IPS DF 19.7 (cell line): ENCODE measurements at regions not wholly inside any gene's neighbourhood (a gene's known extent, or its start where the extent isn't known, plus 50 kb on each side); places are given as distances from the start of the nearest gene placed in this dataset.
"Not testable (repeated sequence)": the region's sequence is repeated elsewhere in the genome, so short reads cannot be mapped to it uniquely, and the experiment has no call there.

Source experiments
- DNase-seq: peaks from one replicate; pipeline ENCODE4 v3.0.0-alpha.2; 2013; ENCODE audit warnings: low read depth, low spot score

DNA sequence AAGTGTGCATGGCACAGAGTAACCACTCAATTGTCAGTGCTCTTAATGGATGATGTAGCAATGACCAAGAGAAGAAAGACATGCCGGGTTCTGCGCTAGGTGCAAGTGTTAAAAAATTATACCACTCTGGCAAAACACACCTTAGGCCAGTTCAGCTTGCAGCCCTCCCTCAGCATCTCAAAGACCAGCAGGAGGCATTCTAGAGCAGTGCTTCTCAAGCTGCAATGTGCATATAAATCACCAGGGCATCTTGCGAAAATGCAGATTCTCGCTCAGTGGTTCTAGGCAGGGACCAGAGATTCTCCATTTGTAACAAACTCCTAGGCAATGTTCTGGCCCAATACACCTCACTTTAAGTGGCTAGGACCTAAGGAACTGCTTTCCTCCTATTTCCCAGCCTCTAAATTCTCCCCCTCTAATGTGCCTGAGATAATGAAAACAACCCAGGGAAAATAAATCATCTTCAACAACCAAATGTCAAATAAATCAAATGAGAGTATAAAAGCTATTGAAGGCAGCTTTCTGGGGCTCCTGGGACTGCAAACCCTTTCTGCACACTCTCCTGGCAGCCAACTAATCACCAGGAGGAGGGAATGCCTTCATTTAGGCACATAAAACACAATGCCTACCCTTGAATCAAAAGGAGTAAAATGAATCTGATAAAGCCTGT, 337.2 kb upstream of the API5 start:
- DNase-seq = peak; percentile 15

DNA sequence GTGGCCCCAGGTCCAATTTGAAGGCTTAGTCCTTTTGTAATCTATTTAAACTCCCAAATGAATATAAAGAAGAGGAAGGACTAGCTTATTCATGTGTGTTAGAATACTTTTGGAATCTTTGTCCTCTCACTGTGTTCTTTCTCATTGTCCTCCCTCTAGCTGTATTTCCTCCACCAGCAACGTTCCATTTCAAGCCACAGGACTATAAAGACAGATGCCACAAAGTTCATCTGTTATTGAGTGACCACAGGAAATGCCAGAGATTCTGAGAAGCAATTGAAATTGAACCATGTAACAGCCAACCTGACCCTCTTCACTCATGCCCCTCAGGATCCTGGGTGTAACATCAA, 336.6 kb upstream of the API5 start:
- DNase-seq = no peak

DNA sequence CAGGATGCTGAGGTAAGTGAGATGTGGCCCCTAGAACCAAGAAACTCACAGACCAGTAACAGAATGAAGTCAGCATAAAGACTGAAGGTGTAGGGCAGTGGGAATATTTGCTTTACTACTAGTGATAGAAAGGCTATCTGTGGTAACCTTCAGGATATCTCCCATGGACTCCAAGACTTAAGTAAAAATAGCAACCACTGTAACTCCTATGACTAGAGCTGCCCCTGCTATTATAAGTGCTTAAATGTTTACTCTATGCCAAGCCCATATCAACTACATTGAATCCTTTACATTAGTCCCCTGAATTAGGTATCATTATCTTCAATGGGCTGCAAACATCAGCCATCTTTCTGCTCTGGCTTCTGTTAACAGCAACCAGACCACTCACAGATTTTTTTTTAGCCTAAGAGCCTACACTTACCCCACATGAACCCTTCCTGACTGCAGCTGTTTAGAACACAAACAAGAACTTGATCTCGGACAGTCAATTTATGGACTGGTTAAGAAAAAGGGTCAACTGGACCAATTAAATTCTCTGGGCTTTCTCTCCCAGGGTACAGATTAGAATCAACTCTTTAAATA, 335.1 kb upstream of the API5 start:
- DNase-seq = no peak

GRCh38 chr11:42992594-42992993, 319.2 kb upstream of the API5 start:
- DNase-seq = no peak

GRCh38 chr11:42996421-42997307, 315.1 kb upstream of the API5 start:
- no peak for DNase-seq

- not testable (repeated sequence) for DNase-seq
These were observed 306.9 kb upstream of the API5 start for GRCh38 chr11:43004879-43005278.

- no peak for DNase-seq
These were observed 301.8 kb upstream of the API5 start for GRCh38 chr11:43010042-43010441.

DNA sequence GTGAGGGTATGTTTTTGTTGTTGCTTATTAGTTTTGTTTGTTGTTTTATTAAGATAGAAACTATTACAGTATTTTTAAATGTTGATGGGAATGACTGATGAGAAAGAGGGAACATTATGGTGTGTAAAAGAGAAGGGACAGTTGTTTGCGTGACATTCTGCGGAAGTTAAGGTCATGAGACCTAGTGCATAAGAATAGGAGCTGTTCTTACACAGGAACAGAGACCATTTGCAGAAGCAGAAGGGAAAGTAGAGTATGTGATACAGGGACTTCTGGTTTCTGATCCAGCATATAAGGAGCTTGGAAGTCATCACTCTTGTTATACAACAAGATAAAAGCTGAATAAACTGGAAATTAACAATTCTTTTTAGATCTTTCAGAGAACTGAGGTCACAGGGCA, 299.2 kb upstream of the API5 start:
- no peak for DNase-seq

- no peak for DNase-seq
These were observed 290.3 kb upstream of the API5 start for GRCh38 chr11:43021466-43021865.

DNA sequence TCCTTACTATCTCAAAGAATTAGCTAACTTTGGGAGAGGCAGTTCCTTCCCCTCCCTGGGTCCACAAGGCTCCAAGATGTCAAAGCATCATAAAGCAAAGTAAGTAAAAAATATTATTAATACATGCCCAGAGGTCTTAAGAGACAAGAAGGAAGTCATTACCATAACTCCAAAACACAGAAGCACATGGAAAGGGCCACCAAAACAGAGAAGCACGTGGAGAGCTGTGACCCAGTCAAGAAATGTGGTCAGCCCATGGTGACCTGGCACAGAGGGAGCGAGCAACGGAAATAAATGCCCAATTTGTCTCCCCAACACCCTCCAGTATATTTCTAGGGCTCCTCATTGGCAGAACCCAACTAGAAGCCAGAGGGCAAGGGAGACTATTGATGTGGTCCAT, 277.5 kb upstream of the API5 start:
- DNase-seq = no peak

GRCh38 chr11:43035086-43035485, 276.7 kb upstream of the API5 start:
- DNase-seq = no peak

DNA sequence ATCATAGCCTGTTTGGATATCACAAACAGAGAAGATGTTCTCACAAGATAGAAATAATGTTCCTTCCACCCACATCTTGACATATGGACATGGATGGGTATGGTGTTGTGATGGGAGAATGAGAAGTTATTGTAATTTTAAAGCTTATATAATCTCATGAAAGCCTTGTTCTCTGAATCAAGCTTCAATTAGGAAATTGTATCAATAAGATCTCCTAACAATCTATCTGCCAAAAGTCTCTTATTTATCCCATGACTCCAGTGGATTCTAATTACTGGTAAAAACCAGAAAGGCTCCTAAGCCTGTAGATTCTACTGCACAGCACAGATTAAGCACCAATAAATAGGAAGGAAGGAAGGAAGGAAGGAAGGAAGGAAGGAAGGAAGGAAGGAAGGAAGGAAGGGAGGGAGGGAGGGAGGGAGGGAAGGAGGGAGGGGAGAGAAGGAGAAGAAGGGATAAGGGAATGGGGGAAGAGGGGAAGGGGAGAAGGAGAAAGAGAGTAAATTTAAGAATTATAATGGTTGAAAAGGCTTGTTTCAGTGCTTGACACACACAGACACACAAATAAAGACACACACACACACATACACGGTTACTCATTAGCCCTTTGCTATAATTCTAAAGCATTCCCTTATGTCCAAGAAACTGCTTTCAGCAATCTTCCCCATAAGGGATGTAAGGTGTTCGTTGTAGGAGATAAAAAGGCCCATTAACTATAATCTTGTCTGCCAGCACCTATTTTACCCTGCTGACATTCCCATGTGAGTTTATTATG, 258.0 kb upstream of the API5 start:
- DNase-seq = no peak

- no peak for DNase-seq
These were observed 244.1 kb upstream of the API5 start for GRCh38 chr11:43067681-43068080.

- DNase-seq = peak; percentile 12
These were observed 240.5 kb upstream of the API5 start for GRCh38 chr11:43071338-43071737.

DNA sequence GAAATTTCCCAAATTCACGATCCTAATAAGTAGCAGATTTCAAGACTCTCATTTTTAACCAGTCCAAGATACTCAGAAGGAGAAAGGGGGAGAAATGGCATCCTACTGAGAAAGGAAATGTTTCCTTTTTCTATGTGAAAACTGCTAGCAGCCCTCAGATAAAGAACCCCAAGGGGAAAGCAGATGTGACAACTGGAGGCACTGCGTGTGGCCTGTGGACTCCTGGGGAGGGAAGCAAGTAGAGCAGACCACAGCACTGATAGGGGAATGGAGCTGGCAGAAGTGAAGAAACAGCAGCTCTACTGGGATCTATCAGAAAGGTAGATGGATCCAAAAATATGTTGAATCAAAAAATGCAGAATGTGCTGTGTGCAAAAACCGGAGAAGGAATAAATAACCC, 239.7 kb upstream of the API5 start:
- peak; percentile 30 for DNase-seq

GRCh38 chr11:43072911-43073310, 238.9 kb upstream of the API5 start:
- DNase-seq = no peak

- no peak for DNase-seq
These were observed 237.0 kb upstream of the API5 start for GRCh38 chr11:43074810-43075209.

DNA sequence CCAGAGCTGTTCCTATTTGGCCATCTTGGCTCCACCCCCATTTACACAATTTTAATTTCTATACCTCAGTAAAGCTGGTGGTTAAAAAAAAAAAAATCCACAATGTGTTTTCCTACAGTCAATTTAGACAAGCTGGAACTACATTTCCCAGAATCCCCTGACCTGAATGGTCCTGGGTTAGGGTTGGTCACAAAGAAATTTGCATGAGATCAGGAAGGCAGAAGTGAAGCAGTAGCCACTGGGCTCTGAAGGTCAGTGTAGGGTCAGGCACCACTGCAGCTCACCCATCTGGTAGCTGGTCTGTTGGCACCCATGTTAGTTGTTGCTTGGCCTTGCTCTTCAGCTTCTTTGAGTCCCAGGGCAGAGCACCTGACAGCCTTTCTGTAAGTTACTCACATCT, 210.7 kb upstream of the API5 start:
- DNase-seq = no peak

- DNase-seq = no peak
These were observed 195.7 kb upstream of the API5 start for GRCh38 chr11:43116071-43116470.

DNA sequence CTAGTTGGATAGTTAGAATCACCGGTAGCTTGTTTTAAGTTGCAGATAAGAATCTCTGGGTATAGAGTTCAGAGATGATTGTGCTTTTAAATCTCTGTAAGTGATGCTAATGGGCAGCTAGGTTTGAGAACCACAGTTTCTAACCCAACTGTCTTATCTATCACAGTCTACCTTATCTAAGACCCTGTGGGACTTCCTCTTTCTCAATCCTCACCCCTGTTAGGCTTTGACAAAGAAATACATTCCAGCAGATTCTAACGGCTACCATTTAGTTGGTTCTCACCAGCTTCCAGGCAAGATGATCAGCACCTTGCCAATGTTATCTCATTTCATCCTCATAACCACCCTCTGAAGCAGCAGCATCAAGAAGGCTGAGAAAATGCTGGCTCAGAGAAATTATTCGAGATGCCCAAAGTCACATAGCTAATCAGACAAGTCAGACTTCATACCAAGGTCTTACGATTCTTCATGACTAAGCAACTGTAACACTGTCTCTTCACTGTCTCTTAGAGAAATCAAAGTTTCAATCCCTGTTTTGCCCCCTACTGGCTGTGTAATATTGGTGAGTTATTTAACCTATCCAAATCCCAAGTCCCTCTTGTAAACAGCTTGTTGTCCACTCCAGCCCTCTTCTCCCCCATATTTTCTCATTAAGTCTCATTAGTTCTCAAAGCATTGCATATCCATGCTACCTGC, 192.4 kb upstream of the API5 start:
- DNase-seq = no peak

GRCh38 chr11:43122546-43122945, 189.2 kb upstream of the API5 start:
- DNase-seq = no peak

- no peak for DNase-seq
These were observed 188.4 kb upstream of the API5 start for GRCh38 chr11:43123443-43123842.
